SK-MEL-5 (cell line): ENCODE measurements at regions not wholly inside any gene's neighbourhood (a gene's known extent, or its start where the extent isn't known, plus 50 kb on each side); places are given as distances from the start of the nearest gene placed in this dataset.

Experiments used
- DNase-seq: peaks from one replicate; pipeline ENCODE4 v3.0.0-alpha.2; 2016; ENCODE audit warnings: low read depth, low spot score
- in situ Hi-C: cut with HindIII; loops from 2 replicates; pipeline ENCODE4 v1.10.0; 2016; ENCODE audit warnings: low sequenced_read_pairs, high pct_unique_total_duplicates, low pct_unique_long_range_greater_than_20kb

- in situ Hi-C loops, result no loop called here
- no peak for DNase-seq
Measured at GRCh38 chr1:38451541-38451993, 405.0 kb upstream of the POU3F1 start.

- in situ Hi-C loops, result no loop called here
- no peak for DNase-seq
Measured at GRCh38 chr1:38448893-38449292, 402.3 kb upstream of the POU3F1 start.

GRCh38 chr1:38446936-38447335 lies 400.3 kb upstream of the POU3F1 start:
- no peak for DNase-seq
- in situ Hi-C loops, result no loop called here

- DNase-seq, result no peak
- in situ Hi-C loops, result no loop called here
Measured at GRCh38 chr1:38444770-38445442, 398.3 kb upstream of the POU3F1 start.

- in situ Hi-C loops, result no loop called here
- no peak for DNase-seq
Measured at GRCh38 chr1:38444311-38444710, 397.7 kb upstream of the POU3F1 start.

GRCh38 chr1:38440402-38440801 lies 393.8 kb upstream of the POU3F1 start:
- DNase-seq, result no peak
- in situ Hi-C loops, result no loop called here

- in situ Hi-C loops, result no loop called here
- DNase-seq, result no peak
Measured at GRCh38 chr1:38436749-38437148, 390.2 kb upstream of the POU3F1 start.

- DNase-seq, result no peak
- in situ Hi-C loops, result no loop called here
Measured at GRCh38 chr1:38436006-38436405, 389.4 kb upstream of the POU3F1 start.

- DNase-seq, result no peak
- in situ Hi-C loops, result no loop called here
Measured at GRCh38 chr1:38433084-38433722, 386.6 kb upstream of the POU3F1 start.

- in situ Hi-C loops, result no loop called here
- no peak for DNase-seq
Measured at GRCh38 chr1:38431535-38432376, 385.2 kb upstream of the POU3F1 start.

- in situ Hi-C loops, result no loop called here
- DNase-seq, result no peak
Measured at GRCh38 chr1:38430949-38431348, 384.4 kb upstream of the POU3F1 start.

GRCh38 chr1:38424677-38425076 lies 378.1 kb upstream of the POU3F1 start:
- DNase-seq, result no peak
- in situ Hi-C loops, result no loop called here

GRCh38 chr1:38420666-38421065 lies 374.1 kb upstream of the POU3F1 start:
- in situ Hi-C loops, result no loop called here
- no peak for DNase-seq

GRCh38 chr1:38418195-38419030 lies 371.8 kb upstream of the POU3F1 start:
- no peak for DNase-seq
- in situ Hi-C loops, result no loop called here

GRCh38 chr1:38403667-38404066 lies 357.1 kb upstream of the POU3F1 start:
- no peak for DNase-seq
- in situ Hi-C loops, result no loop called here

- DNase-seq, result no peak
- in situ Hi-C loops, result no loop called here
Measured at GRCh38 chr1:38402230-38402815, 355.7 kb upstream of the POU3F1 start.

- no peak for DNase-seq
- in situ Hi-C loops, result no loop called here
Measured at GRCh38 chr1:38396606-38397005, 350.0 kb upstream of the POU3F1 start.
